ENCODE measurements at regions not wholly inside any gene's neighbourhood (a gene's known extent, or its start where the extent isn't known, plus 50 kb on each side); places are given as distances from the start of the nearest gene placed in this dataset.
A peak's percentile ranks its signal among the peaks of the same experiment; 100 is the strongest.

GRCh38 chr2:35000453-35000852, 1355.1 kb upstream of the CRIM1 start:
- no peak overlapping the region for H3K18ac ChIP-seq (ENCODE audit: low read length)
- no CpG with 5 or more reads among the region's 1 CpG for WGBS (ENCODE audit: extremely low coverage, insufficient coverage, low lambda C conversion rate)
- no peaks in the 10 kb centered on the region for H3K79me2 ChIP-seq (ENCODE audit: control insufficient read depth, insufficient read depth, low read length)
- H3K4me1 ChIP-seq (ENCODE audit: control insufficient read depth, low read depth, low read length) = peaks cover 2% of the 10 kb centered on the region
- H3K4me2 ChIP-seq (ENCODE audit: low read length) = no peak overlapping the region
- H3K36me3 ChIP-seq (ENCODE audit: control insufficient read depth, insufficient read depth, low read length) = no peaks in the 10 kb centered on the region
- no peak for DNase-seq
- no peak overlapping the region for H2BK5ac ChIP-seq (ENCODE audit: low read length)
- H3K9ac ChIP-seq (ENCODE audit: low read length) = no peak overlapping the region
- no peak overlapping the region for H3K23ac ChIP-seq (ENCODE audit: low read length)
- no peak overlapping the region for H4K8ac ChIP-seq (ENCODE audit: low read depth, low read length)
- no peak overlapping the region for H3K4ac ChIP-seq (ENCODE audit: low read depth, low read length)
- no peak overlapping the region for H2BK120ac ChIP-seq (ENCODE audit: low read depth, low read length)
- no peak overlapping the region for H3K4me3 ChIP-seq (ENCODE audit: low read length)
- no peaks in the 10 kb centered on the region for H3K27me3 ChIP-seq (ENCODE audit: insufficient read depth, low read length, poor library complexity)
- H3K56ac ChIP-seq (ENCODE audit: low read length) = no peak overlapping the region
- H4K5ac ChIP-seq (ENCODE audit: low read length) = no peak overlapping the region
- no peak overlapping the region for H2BK15ac ChIP-seq (replicated peaks; ENCODE audit: low read depth)
- H2AK5ac ChIP-seq (ENCODE audit: low read length) = no peak overlapping the region
- H3K79me1 ChIP-seq (ENCODE audit: low read length) = no peaks in the 10 kb centered on the region
- no peak overlapping the region for H3K27ac ChIP-seq (ENCODE audit: low read depth, low read length)

- Histone ChIP-seq H3K4me3 (ENCODE audit: low read length) (no peak overlapping the region), H4K5ac (ENCODE audit: low read length) (no peak overlapping the region), H2AK5ac (ENCODE audit: low read length) (no peak overlapping the region), H3K18ac (ENCODE audit: low read length) (no peak overlapping the region), H3K79me2 (ENCODE audit: control insufficient read depth, insufficient read depth, low read length) (no peaks in the 10 kb centered on the region), H3K23ac (ENCODE audit: low read length) (no peak overlapping the region), H2BK15ac (replicated peaks; ENCODE audit: low read depth) (no peak overlapping the region), H3K56ac (ENCODE audit: low read length) (no peak overlapping the region), H3K4me1 (ENCODE audit: control insufficient read depth, low read depth, low read length) (peaks cover 2% of the 10 kb centered on the region), H3K4ac (ENCODE audit: low read depth, low read length) (no peak overlapping the region), H3K4me2 (ENCODE audit: low read length) (no peak overlapping the region), H3K79me1 (ENCODE audit: low read length) (no peaks in the 10 kb centered on the region), H3K27me3 (ENCODE audit: insufficient read depth, low read length, poor library complexity) (no peaks in the 10 kb centered on the region), H4K8ac (ENCODE audit: low read depth, low read length) (no peak overlapping the region), H3K36me3 (ENCODE audit: control insufficient read depth, insufficient read depth, low read length) (no peaks in the 10 kb centered on the region), H3K9ac (ENCODE audit: low read length) (no peak overlapping the region), H2BK5ac (ENCODE audit: low read length) (no peak overlapping the region), H2BK120ac (ENCODE audit: low read depth, low read length) (no peak overlapping the region), H3K27ac (ENCODE audit: low read depth, low read length) (no peak overlapping the region)
- no CpG with 5 or more reads among the region's 5 CpGs for WGBS (ENCODE audit: extremely low coverage, insufficient coverage, low lambda C conversion rate)
- no peak for DNase-seq
Measured at GRCh38 chr2:34998741-34999140, 1356.8 kb upstream of the CRIM1 start.

GRCh38 chr2:34997779-34998178, 1357.8 kb upstream of the CRIM1 start:
- Histone ChIP-seq H2BK5ac (ENCODE audit: low read length) (no peak overlapping the region), H4K8ac (ENCODE audit: low read depth, low read length) (no peak overlapping the region), H3K23ac (ENCODE audit: low read length) (no peak overlapping the region), H3K4me2 (ENCODE audit: low read length) (no peak overlapping the region), H3K79me1 (ENCODE audit: low read length) (no peaks in the 10 kb centered on the region), H3K27ac (ENCODE audit: low read depth, low read length) (no peak overlapping the region), H3K79me2 (ENCODE audit: control insufficient read depth, insufficient read depth, low read length) (no peaks in the 10 kb centered on the region), H3K36me3 (ENCODE audit: control insufficient read depth, insufficient read depth, low read length) (no peaks in the 10 kb centered on the region), H2AK5ac (ENCODE audit: low read length) (no peak overlapping the region), H2BK15ac (replicated peaks; ENCODE audit: low read depth) (no peak overlapping the region), H3K18ac (ENCODE audit: low read length) (no peak overlapping the region), H3K4me1 (ENCODE audit: control insufficient read depth, low read depth, low read length) (peaks cover 2% of the 10 kb centered on the region), H3K27me3 (ENCODE audit: insufficient read depth, low read length, poor library complexity) (no peaks in the 10 kb centered on the region), H3K4me3 (ENCODE audit: low read length) (no peak overlapping the region), H3K4ac (ENCODE audit: low read depth, low read length) (no peak overlapping the region), H2BK120ac (ENCODE audit: low read depth, low read length) (no peak overlapping the region), H3K56ac (ENCODE audit: low read length) (no peak overlapping the region), H4K5ac (ENCODE audit: low read length) (no peak overlapping the region), H3K9ac (ENCODE audit: low read length) (no peak overlapping the region)
- WGBS (ENCODE audit: extremely low coverage, insufficient coverage, low lambda C conversion rate) = no CpG with 5 or more reads among the region's 6 CpGs
- no peak for DNase-seq

GRCh38 chr2:34995196-34995595, 1360.4 kb upstream of the CRIM1 start:
- no peak overlapping the region for H2BK5ac ChIP-seq (ENCODE audit: low read length)
- H3K18ac ChIP-seq (ENCODE audit: low read length) = no peak overlapping the region
- no peaks in the 10 kb centered on the region for H3K79me1 ChIP-seq (ENCODE audit: low read length)
- H4K5ac ChIP-seq (ENCODE audit: low read length) = no peak overlapping the region
- H4K8ac ChIP-seq (ENCODE audit: low read depth, low read length) = no peak overlapping the region
- no peaks in the 10 kb centered on the region for H3K79me2 ChIP-seq (ENCODE audit: control insufficient read depth, insufficient read depth, low read length)
- no CpG with 5 or more reads among the region's 2 CpGs for whole genome bisulfite sequencing (ENCODE audit: extremely low coverage, insufficient coverage, low lambda C conversion rate)
- no peak overlapping the region for H3K4me3 ChIP-seq (ENCODE audit: low read length)
- H3K36me3 ChIP-seq (ENCODE audit: control insufficient read depth, insufficient read depth, low read length) = no peaks in the 10 kb centered on the region
- no peaks in the 10 kb centered on the region for H3K27me3 ChIP-seq (ENCODE audit: insufficient read depth, low read length, poor library complexity)
- DNase-seq = no peak
- H3K9ac ChIP-seq (ENCODE audit: low read length) = no peak overlapping the region
- peaks cover 2% of the 10 kb centered on the region for H3K4me1 ChIP-seq (ENCODE audit: control insufficient read depth, low read depth, low read length)
- H2BK120ac ChIP-seq (ENCODE audit: low read depth, low read length) = no peak overlapping the region
- H3K4me2 ChIP-seq (ENCODE audit: low read length) = no peak overlapping the region
- no peak overlapping the region for H2AK5ac ChIP-seq (ENCODE audit: low read length)
- no peak overlapping the region for H2BK15ac ChIP-seq (replicated peaks; ENCODE audit: low read depth)
- H3K27ac ChIP-seq (ENCODE audit: low read depth, low read length) = no peak overlapping the region
- no peak overlapping the region for H3K56ac ChIP-seq (ENCODE audit: low read length)
- no peak overlapping the region for H3K4ac ChIP-seq (ENCODE audit: low read depth, low read length)
- H3K23ac ChIP-seq (ENCODE audit: low read length) = no peak overlapping the region

- Histone ChIP-seq H2BK15ac (replicated peaks; ENCODE audit: low read depth) (no peak overlapping the region), H3K4me2 (ENCODE audit: low read length) (no peak overlapping the region), H2BK5ac (ENCODE audit: low read length) (no peak overlapping the region), H3K4me1 (ENCODE audit: control insufficient read depth, low read depth, low read length) (no peaks in the 10 kb centered on the region), H3K4me3 (ENCODE audit: low read length) (no peak overlapping the region), H3K79me2 (ENCODE audit: control insufficient read depth, insufficient read depth, low read length) (no peaks in the 10 kb centered on the region), H3K18ac (ENCODE audit: low read length) (no peak overlapping the region), H3K23ac (ENCODE audit: low read length) (no peak overlapping the region), H2AK5ac (ENCODE audit: low read length) (no peak overlapping the region), H3K56ac (ENCODE audit: low read length) (no peak overlapping the region), H3K36me3 (ENCODE audit: control insufficient read depth, insufficient read depth, low read length) (no peaks in the 10 kb centered on the region), H2BK120ac (ENCODE audit: low read depth, low read length) (no peak overlapping the region), H4K8ac (ENCODE audit: low read depth, low read length) (no peak overlapping the region), H3K4ac (ENCODE audit: low read depth, low read length) (no peak overlapping the region), H3K27ac (ENCODE audit: low read depth, low read length) (no peak overlapping the region), H3K27me3 (ENCODE audit: insufficient read depth, low read length, poor library complexity) (no peaks in the 10 kb centered on the region), H3K79me1 (ENCODE audit: low read length) (no peaks in the 10 kb centered on the region), H3K9ac (ENCODE audit: low read length) (no peak overlapping the region), H4K5ac (ENCODE audit: low read length) (no peak overlapping the region)
- DNase-seq = no peak
- no CpG with 5 or more reads among the region's 24 CpGs for WGBS (ENCODE audit: extremely low coverage, insufficient coverage, low lambda C conversion rate)
Measured at GRCh38 chr2:34991508-34992274, 1363.9 kb upstream of the CRIM1 start.

GRCh38 chr2:34985474-34985873, 1370.1 kb upstream of the CRIM1 start:
- Histone ChIP-seq H4K5ac (ENCODE audit: low read length) (no peak overlapping the region), H3K36me3 (ENCODE audit: control insufficient read depth, insufficient read depth, low read length) (no peaks in the 10 kb centered on the region), H2BK15ac (replicated peaks; ENCODE audit: low read depth) (no peak overlapping the region), H3K79me1 (ENCODE audit: low read length) (no peaks in the 10 kb centered on the region), H3K4me2 (ENCODE audit: low read length) (no peak overlapping the region), H3K27me3 (ENCODE audit: insufficient read depth, low read length, poor library complexity) (no peaks in the 10 kb centered on the region), H3K18ac (ENCODE audit: low read length) (no peak overlapping the region), H4K8ac (ENCODE audit: low read depth, low read length) (no peak overlapping the region), H3K27ac (ENCODE audit: low read depth, low read length) (no peak overlapping the region), H3K9ac (ENCODE audit: low read length) (no peak overlapping the region), H3K4ac (ENCODE audit: low read depth, low read length) (no peak overlapping the region), H2BK120ac (ENCODE audit: low read depth, low read length) (no peak overlapping the region), H3K4me1 (ENCODE audit: control insufficient read depth, low read depth, low read length) (no peaks in the 10 kb centered on the region), H2AK5ac (ENCODE audit: low read length) (no peak overlapping the region), H3K23ac (ENCODE audit: low read length) (no peak overlapping the region), H3K79me2 (ENCODE audit: control insufficient read depth, insufficient read depth, low read length) (no peaks in the 10 kb centered on the region), H3K56ac (ENCODE audit: low read length) (no peak overlapping the region), H2BK5ac (ENCODE audit: low read length) (no peak overlapping the region), H3K4me3 (ENCODE audit: low read length) (no peak overlapping the region)
- peak; percentile 6 for DNase-seq
